Natural killer cell treated with Interleukin-12 subunit alpha and Interleukin-12 subunit beta and Interleukin-15 and Interleukin-18, amount 100 ng/mL, for 72 hours (primary cell): ENCODE measurements at regions not wholly inside any gene's neighbourhood (a gene's known extent, or its start where the extent isn't known, plus 50 kb on each side); places are given as distances from the start of the nearest gene placed in this dataset.

Experiments used
- ATAC-seq, 2 donors: fragments of 150-1000 bp; cut with Tn5 transposase in 1 of 2; sonication (Bioruptor Pico), chemical (Tn5 transposase) in 1 of 2; 2 replicates each; pipeline ENCODE4 v1.10.0; 2021
- DNase-seq: peaks from one replicate; pipeline ENCODE4 v3.0.0; 2022; ENCODE audit warnings: low spot score
- H3K27ac Mint-ChIP-seq, 2 donors: 1 replicate in 1 of 2; 2 replicates in 1 of 2; pipeline ENCODE4 v1.8.0; 2022; ENCODE audit warnings: mixed read lengths in 2 of 2, mild to moderate bottlenecking in 1 of 2, moderate library complexity in 1 of 2
- H3K27me3 Mint-ChIP-seq, 2 donors: 1 replicate in 1 of 2; 2 replicates in 1 of 2; pipeline ENCODE4 v1.8.0; 2022; ENCODE audit warnings: mixed read lengths in 2 of 2
- H3K36me3 Mint-ChIP-seq: one replicate; pipeline ENCODE4 v1.8.0; 2022; ENCODE audit warnings: mixed read lengths
- H3K4me1 Mint-ChIP-seq, 2 donors: 1 replicate in 1 of 2; 2 replicates in 1 of 2; pipeline ENCODE4 v1.8.0; 2022; ENCODE audit warnings: low read depth in 2 of 2, mixed read lengths in 2 of 2, mild to moderate bottlenecking in 1 of 2
- H3K4me3 Mint-ChIP-seq: one replicate; pipeline ENCODE4 v1.8.0; 2022; ENCODE audit warnings: mixed read lengths
- H3K9me3 Mint-ChIP-seq: 2 replicates; pipeline ENCODE4 v1.8.0; 2022; ENCODE audit warnings: mixed read lengths

- DNase-seq (no peak), ATAC-seq (no peak)
- Mint-ChIP-seq H3K27me3 (no peaks in the 10 kb centered on the region), H3K4me3 (no peak overlapping the region), H3K9me3 (no peaks in the 10 kb centered on the region), H3K36me3 (no peaks in the 10 kb centered on the region), H3K27ac (peak overlapping the region in 1 of 2 donors; percentile 74), H3K4me1 (peaks cover 14 to 20% of the 10 kb centered on the region in 2 donors)
These were observed 240.3 kb upstream of the KLF6 start for GRCh38 chr10:4025339-4025738.

DNA sequence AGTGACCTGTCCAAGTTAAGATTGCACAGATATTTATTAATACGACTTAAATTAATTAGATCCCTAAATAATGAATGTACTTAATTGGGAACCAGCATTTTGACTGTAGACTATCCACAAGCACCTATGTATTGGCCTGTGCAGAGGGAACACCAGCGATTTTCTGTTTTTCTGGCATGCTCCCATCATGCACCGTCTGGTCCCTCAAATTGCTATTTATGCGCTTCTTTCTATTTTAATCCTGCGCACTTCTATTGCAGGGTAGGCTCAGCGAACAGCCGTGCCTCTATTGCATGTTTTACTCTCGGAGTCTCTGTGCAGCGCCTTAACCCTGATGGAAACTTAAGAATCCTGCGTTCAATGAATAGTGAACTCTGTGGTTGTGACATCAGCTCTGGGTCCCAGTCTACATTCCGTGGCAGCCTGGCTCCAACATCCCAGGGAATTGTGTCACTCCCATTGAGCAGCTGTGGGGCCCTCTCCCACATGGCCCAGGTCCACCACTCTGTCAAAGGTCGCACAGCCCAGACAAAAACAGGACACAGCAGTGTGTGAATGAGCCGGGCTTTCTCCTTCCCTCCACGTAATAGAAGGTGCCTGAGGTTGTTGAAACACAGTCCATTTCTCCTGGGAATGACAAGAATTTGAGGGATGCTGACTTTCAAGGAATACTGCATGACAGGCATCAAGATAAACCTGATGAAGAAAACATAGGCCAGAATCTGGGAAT lies 239.7 kb upstream of the KLF6 start:
- Mint-ChIP-seq H3K27ac (peak overlapping the region in 1 of 2 donors; percentile 74), H3K9me3 (no peaks in the 10 kb centered on the region), H3K36me3 (no peaks in the 10 kb centered on the region), H3K4me3 (no peak overlapping the region), H3K27me3 (no peaks in the 10 kb centered on the region), H3K4me1 (peaks cover 14 to 20% of the 10 kb centered on the region in 2 donors)
- no peak for DNase-seq
- ATAC-seq: no peak

DNA sequence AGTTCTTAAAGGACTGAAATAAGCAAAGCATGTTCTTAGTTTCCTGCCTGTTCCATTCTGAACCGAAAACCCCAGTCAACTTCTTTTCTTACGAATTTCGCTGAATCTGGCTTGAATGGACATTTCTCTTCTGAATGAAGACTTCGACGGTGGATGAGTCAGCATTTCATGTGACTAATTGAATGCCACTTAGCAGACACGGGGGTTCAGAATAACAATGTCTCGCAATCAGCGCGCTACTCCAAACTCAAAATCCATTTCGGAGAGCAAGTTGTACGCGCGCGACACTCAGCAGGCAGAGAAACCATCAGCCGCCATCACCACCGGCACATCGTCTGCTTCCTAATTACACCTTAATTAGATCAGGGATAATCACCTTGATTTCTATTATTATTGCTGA lies 239.0 kb upstream of the KLF6 start:
- ATAC-seq (no peak), DNase-seq (no peak)
- Mint-ChIP-seq H3K9me3 (no peaks in the 10 kb centered on the region), H3K36me3 (no peaks in the 10 kb centered on the region), H3K4me1 (peaks cover 14 to 20% of the 10 kb centered on the region in 2 donors), H3K27ac (no peak overlapping the region), H3K4me3 (no peak overlapping the region), H3K27me3 (no peaks in the 10 kb centered on the region)

- Mint-ChIP-seq H3K27me3 (no peaks in the 10 kb centered on the region), H3K36me3 (no peaks in the 10 kb centered on the region)
- no peak for DNase-seq
These were observed 237.5 kb upstream of the KLF6 start for GRCh38 chr10:4022473-4022872.

GRCh38 chr10:4020631-4021030 lies 235.6 kb upstream of the KLF6 start:
- Mint-ChIP-seq H3K4me3 (no peak overlapping the region), H3K36me3 (no peaks in the 10 kb centered on the region), H3K9me3 (no peaks in the 10 kb centered on the region), H3K4me1 (peaks cover 16 to 24% of the 10 kb centered on the region in 2 donors), H3K27ac (no peak overlapping the region), H3K27me3 (no peaks in the 10 kb centered on the region)
- DNase-seq: no peak
- no peak for ATAC-seq

More at GRCh38 chr10:4022473-4022872, 237.5 kb upstream of the KLF6 start:
- ATAC-seq: no peak
- Mint-ChIP-seq H3K4me3 (no peak overlapping the region), H3K27ac (no peak overlapping the region), H3K4me1 (peaks cover 16 to 22% of the 10 kb centered on the region in 2 donors), H3K9me3 (no peaks in the 10 kb centered on the region)

GRCh38 chr10:4018054-4018511 lies 233.1 kb upstream of the KLF6 start:
- ATAC-seq: peak in 1 of 2 donors; percentile 45
- DNase-seq: no peak
- Mint-ChIP-seq H3K9me3 (no peaks in the 10 kb centered on the region), H3K36me3 (no peaks in the 10 kb centered on the region), H3K4me1 (peaks cover 25% of the 10 kb centered on the region in 2 donors), H3K4me3 (no peak overlapping the region), H3K27ac (peak overlapping the region in 1 of 2 donors; percentile 64), H3K27me3 (no peaks in the 10 kb centered on the region)

GRCh38 chr10:4017336-4017735 lies 232.3 kb upstream of the KLF6 start:
- no peak for DNase-seq
- Mint-ChIP-seq H3K27me3 (no peaks in the 10 kb centered on the region), H3K4me1 (peaks cover 25 to 31% of the 10 kb centered on the region in 2 donors), H3K36me3 (no peaks in the 10 kb centered on the region), H3K27ac (peak overlapping the region in 1 of 2 donors; percentile 64), H3K4me3 (no peak overlapping the region), H3K9me3 (no peaks in the 10 kb centered on the region)
- no peak for ATAC-seq

GRCh38 chr10:4016214-4016740 lies 231.3 kb upstream of the KLF6 start:
- Mint-ChIP-seq H3K36me3 (no peaks in the 10 kb centered on the region), H3K4me1 (peaks cover 25 to 29% of the 10 kb centered on the region in 2 donors), H3K4me3 (no peak overlapping the region), H3K27ac (peak overlapping the region in 1 of 2 donors; percentile 23), H3K27me3 (no peaks in the 10 kb centered on the region), H3K9me3 (no peaks in the 10 kb centered on the region)
- DNase-seq (no peak), ATAC-seq (no peak)

GRCh38 chr10:4013651-4014121 lies 228.7 kb upstream of the KLF6 start:
- no peaks in the 10 kb centered on the region for H3K27me3 Mint-ChIP-seq
- peak overlapping the region; percentile 68 for H3K4me3 Mint-ChIP-seq
- DNase-seq (peak; percentile 90), ATAC-seq (peak; percentile 90 to 94)
- no peaks in the 10 kb centered on the region for H3K36me3 Mint-ChIP-seq
- H3K9me3 Mint-ChIP-seq: no peaks in the 10 kb centered on the region
- peak overlapping the region; percentile 76 to 91 for H3K27ac Mint-ChIP-seq
- H3K4me1 Mint-ChIP-seq: peaks cover 16 to 24% of the 10 kb centered on the region in 2 donors

- Mint-ChIP-seq H3K4me3 (no peak overlapping the region), H3K36me3 (no peaks in the 10 kb centered on the region), H3K9me3 (no peaks in the 10 kb centered on the region), H3K4me1 (peaks cover 10 to 20% of the 10 kb centered on the region in 2 donors), H3K27me3 (no peaks in the 10 kb centered on the region), H3K27ac (peak overlapping the region; percentile 76 to 91)
- ATAC-seq (no peak), DNase-seq (no peak)
These were observed 227.8 kb upstream of the KLF6 start for GRCh38 chr10:4012848-4013247.

- no peak for DNase-seq
- Mint-ChIP-seq H3K9me3 (no peaks in the 10 kb centered on the region), H3K27ac (peak overlapping the region in 1 of 2 donors; percentile 28), H3K4me3 (no peak overlapping the region), H3K4me1 (peaks cover 9 to 17% of the 10 kb centered on the region in 2 donors), H3K27me3 (no peaks in the 10 kb centered on the region), H3K36me3 (no peaks in the 10 kb centered on the region)
- no peak for ATAC-seq
These were observed 226.3 kb upstream of the KLF6 start for GRCh38 chr10:4011136-4011812.

- no peak for ATAC-seq
- Mint-ChIP-seq H3K9me3 (no peaks in the 10 kb centered on the region), H3K27me3 (no peaks in the 10 kb centered on the region), H3K36me3 (no peaks in the 10 kb centered on the region), H3K4me1 (peaks cover 16% of the 10 kb centered on the region in 2 donors), H3K4me3 (no peak overlapping the region), H3K27ac (peak overlapping the region in 1 of 2 donors; percentile 78)
- DNase-seq: no peak
These were observed 223.8 kb upstream of the KLF6 start for GRCh38 chr10:4008676-4009382.

GRCh38 chr10:4007771-4008170 lies 222.8 kb upstream of the KLF6 start:
- ATAC-seq: no peak
- Mint-ChIP-seq H3K27ac (no peak overlapping the region), H3K4me1 (peaks cover 7 to 12% of the 10 kb centered on the region in 2 donors)

More at GRCh38 chr10:4007771-4008170, 222.8 kb upstream of the KLF6 start:
- no peaks in the 10 kb centered on the region for H3K27me3 Mint-ChIP-seq
- H3K4me3 Mint-ChIP-seq: no peak overlapping the region
- H3K36me3 Mint-ChIP-seq: no peaks in the 10 kb centered on the region
- H3K9me3 Mint-ChIP-seq: no peaks in the 10 kb centered on the region
- no peak for DNase-seq
